ENCODE measurements at regions not wholly inside any gene's neighbourhood (a gene's known extent, or its start where the extent isn't known, plus 50 kb on each side); places are given as distances from the start of the nearest gene placed in this dataset.

GRCh38 chr3:40899286-40899712, 300.0 kb upstream of the CTNNB1 start:
- intact Hi-C loops (cut with micrococcal nuclease): no loop called here
- H3K4me1 ChIP-seq (ENCODE audit: control insufficient read depth in 1 of 2, insufficient read depth in 2 of 2, low read length in 2 of 2): no peaks in the 10 kb centered on the region
- no peaks in the 10 kb centered on the region for H3K36me3 ChIP-seq (replicated peaks in 1 of 2; ENCODE audit: control insufficient read depth in 1 of 2, insufficient read depth in 2 of 2, low read length in 2 of 2)
- Mint-ChIP-seq H3K4me3 (no peak overlapping the region), H3K27me3 (ENCODE audit: low read depth in 3 of 3) (no peaks in the 10 kb centered on the region), H3K9me3 (peaks cover 0 to 5% (median 2%) of the 10 kb centered on the region in 7 donors), H3K36me3 (no peaks in the 10 kb centered on the region), H3K27ac (peak overlapping the region in 1 of 7 donors; percentile 79), H3K4me1 (no peaks in the 10 kb centered on the region)
- 80% methylated on average over 3 of the region's 4 CpGs for WGBS (ENCODE audit: insufficient coverage)
- H3K27ac ChIP-seq (ENCODE audit: low read depth in 1 of 2, low read length in 2 of 2): no peak overlapping the region
- TF ChIP-seq CTCF (IDR thresholded peaks at IDR 0.05): no peak
- no peak for DNase-seq
- H3K4me2 ChIP-seq (replicated peaks; ENCODE audit: extremely low read depth, low read length, poor library complexity, severe bottlenecking): no peak overlapping the region
- no peaks in the 10 kb centered on the region for H3K79me2 ChIP-seq (ENCODE audit: insufficient read depth, low read length)
- no peaks in the 10 kb centered on the region for H3K27me3 ChIP-seq (ENCODE audit: control insufficient read depth in 2 of 2, insufficient read depth in 2 of 2, low read length in 2 of 2)
- no peaks in the 10 kb centered on the region for H3K9me3 ChIP-seq (replicated peaks in 1 of 2; ENCODE audit: control insufficient read depth in 1 of 2, insufficient read depth in 1 of 2, low read length in 2 of 2)
- no peak overlapping the region for H2AFZ ChIP-seq (ENCODE audit: insufficient read depth, low read depth, low read length, poor library complexity, severe bottlenecking)
- no peak overlapping the region for H3K9ac ChIP-seq (ENCODE audit: insufficient read depth, low read length, poor library complexity, severe bottlenecking)
- H4K20me1 ChIP-seq (ENCODE audit: insufficient read depth, low read length): no peaks in the 10 kb centered on the region
- no peak overlapping the region for H3K4me3 ChIP-seq (replicated peaks in 1 of 3; ENCODE audit: low read depth in 2 of 3, low read length in 3 of 3)

- H3K27me3 ChIP-seq (ENCODE audit: control insufficient read depth in 2 of 2, insufficient read depth in 2 of 2, low read length in 2 of 2): no peaks in the 10 kb centered on the region
- H3K4me1 ChIP-seq (ENCODE audit: control insufficient read depth in 1 of 2, insufficient read depth in 2 of 2, low read length in 2 of 2): no peaks in the 10 kb centered on the region
- H3K4me3 Mint-ChIP-seq: no peak overlapping the region
- H3K79me2 ChIP-seq (ENCODE audit: insufficient read depth, low read length): no peaks in the 10 kb centered on the region
- H3K27me3 Mint-ChIP-seq (ENCODE audit: low read depth in 3 of 3): no peaks in the 10 kb centered on the region
- H2AFZ ChIP-seq (ENCODE audit: insufficient read depth, low read depth, low read length, poor library complexity, severe bottlenecking): no peak overlapping the region
- no peak overlapping the region for H3K4me3 ChIP-seq (replicated peaks in 1 of 3; ENCODE audit: low read depth in 2 of 3, low read length in 3 of 3)
- no peaks in the 10 kb centered on the region for H3K9me3 ChIP-seq (replicated peaks in 1 of 2; ENCODE audit: control insufficient read depth in 1 of 2, insufficient read depth in 1 of 2, low read length in 2 of 2)
- WGBS (ENCODE audit: insufficient coverage): 100% methylated on average over 1 of the region's 3 CpGs
- no peak for DNase-seq
- H3K4me2 ChIP-seq (replicated peaks; ENCODE audit: extremely low read depth, low read length, poor library complexity, severe bottlenecking): no peak overlapping the region
- no peak overlapping the region for H3K27ac ChIP-seq (ENCODE audit: low read depth in 1 of 2, low read length in 2 of 2)
- no peaks in the 10 kb centered on the region for H3K36me3 Mint-ChIP-seq
- no peak overlapping the region for H3K9ac ChIP-seq (ENCODE audit: insufficient read depth, low read length, poor library complexity, severe bottlenecking)
- peaks cover 0 to 5% (median 3%) of the 10 kb centered on the region in 7 donors for H3K9me3 Mint-ChIP-seq
- intact Hi-C loops (cut with micrococcal nuclease): no loop called here
- H3K27ac Mint-ChIP-seq: no peak overlapping the region
- no peak for TF ChIP-seq CTCF (IDR thresholded peaks at IDR 0.05)
- no peaks in the 10 kb centered on the region for H4K20me1 ChIP-seq (ENCODE audit: insufficient read depth, low read length)
- no peaks in the 10 kb centered on the region for H3K36me3 ChIP-seq (replicated peaks in 1 of 2; ENCODE audit: control insufficient read depth in 1 of 2, insufficient read depth in 2 of 2, low read length in 2 of 2)
- H3K4me1 Mint-ChIP-seq: no peaks in the 10 kb centered on the region
Measured at GRCh38 chr3:40901298-40901697, 298.0 kb upstream of the CTNNB1 start.

Measured in CD14-positive monocyte (primary cell).